CD4-positive, CD25-positive, alpha-beta regulatory T cell (primary cell): ENCODE measurements at regions not wholly inside any gene's neighbourhood (a gene's known extent, or its start where the extent isn't known, plus 50 kb on each side); places are given as distances from the start of the nearest gene placed in this dataset.

Source experiments
- ATAC-seq, 2 donors: fragments of 150-1000 bp; cut with Tn5 transposase; one replicate each; pipeline ENCODE4 v1.10.0; 2021; ENCODE audit warnings: low read depth in 2 of 2, moderate number of reproducible peaks in 2 of 2, moderate library complexity in 1 of 2
- DNase-seq, 3 donors: peaks; one replicate each; pipeline versions ENCODE4 v3.0.0 to v3.0.0-alpha.2; 2012 to 2022; ENCODE audit warnings: mixed read lengths in 1 of 3
- H3K27ac ChIP-seq: one replicate; pipeline ENCODE4 v1.7.0; 2013; ENCODE audit warnings: mild to moderate bottlenecking, low read length; ENCODE audit not compliant: insufficient read depth, poor library complexity, severe bottlenecking
- H3K27me3 ChIP-seq: one replicate; pipeline ENCODE4 v1.7.0; 2013; ENCODE audit warnings: low read length; ENCODE audit not compliant: control insufficient read depth, insufficient read depth
- H3K36me3 ChIP-seq: one replicate; pipeline ENCODE4 v1.7.0; 2013; ENCODE audit warnings: mild to moderate bottlenecking, low read length, moderate library complexity; ENCODE audit not compliant: control insufficient read depth, insufficient read depth
- H3K4me1 ChIP-seq: 2 replicates; pipeline ENCODE4 v1.7.0; 2013; ENCODE audit warnings: mild to moderate bottlenecking, low read length; ENCODE audit not compliant: insufficient read depth, control insufficient read depth, poor library complexity, severe bottlenecking
- H3K4me3 ChIP-seq: one replicate; pipeline ENCODE4 v1.7.0; 2013; ENCODE audit warnings: low read depth, mild to moderate bottlenecking, low read length, moderate library complexity
- H3K9me3 ChIP-seq, 2 experiments: 1 replicate in 1 of 2; 2 replicates in 1 of 2; pipeline ENCODE4 v1.7.0; 2013; ENCODE audit warnings: low read length in 2 of 2, mild to moderate bottlenecking in 1 of 2, moderate library complexity in 1 of 2; ENCODE audit not compliant: control insufficient read depth in 2 of 2
- H3K27ac Mint-ChIP-seq, 3 donors: one replicate each; pipeline ENCODE4 v1.8.0; 2020 to 2022; ENCODE audit warnings: mild to moderate bottlenecking in 3 of 3, mixed read lengths in 3 of 3, moderate library complexity in 2 of 3
- H3K27me3 Mint-ChIP-seq: one replicate; pipeline ENCODE4 v1.8.0; 2022; ENCODE audit warnings: mild to moderate bottlenecking, mixed read lengths
- H3K36me3 Mint-ChIP-seq: one replicate; pipeline ENCODE4 v1.8.0; 2020; ENCODE audit warnings: mixed read lengths
- H3K4me1 Mint-ChIP-seq, 4 donors: one replicate each; pipeline ENCODE4 v1.8.0; 2020 to 2022; ENCODE audit warnings: mixed read lengths in 4 of 4, mild to moderate bottlenecking in 1 of 4
- H3K4me3 Mint-ChIP-seq, 4 donors: one replicate each; pipeline ENCODE4 v1.8.0; 2020 to 2022; ENCODE audit warnings: mild to moderate bottlenecking in 4 of 4, mixed read lengths in 4 of 4, moderate library complexity in 3 of 4
- H3K9me3 Mint-ChIP-seq, 7 donors: one replicate each; pipeline ENCODE4 v1.8.0; 2020 to 2022; ENCODE audit warnings: mixed read lengths in 7 of 7, mild to moderate bottlenecking in 3 of 7, moderate library complexity in 2 of 7

GRCh38 chr21:41064951-41065350 is 103.0 kb upstream of the BACE2 start:
- Mint-ChIP-seq H3K4me3 (no peak overlapping the region), H3K27me3 (peaks cover 10% of the 10 kb centered on the region), H3K27ac (no peak overlapping the region), H3K9me3 (peaks cover 0 to 7% (median 1%) of the 10 kb centered on the region in 7 donors), H3K4me1 (peaks cover 0 to 14% (median under 1%) of the 10 kb centered on the region in 4 donors), H3K36me3 (no peaks in the 10 kb centered on the region)
- Histone ChIP-seq H3K36me3 (no peaks in the 10 kb centered on the region), H3K4me3 (no peak overlapping the region), H3K27ac (no peak overlapping the region), H3K9me3 (no peaks in the 10 kb centered on the region), H3K27me3 (no peaks in the 10 kb centered on the region), H3K4me1 (peaks cover 6% of the 10 kb centered on the region)
- no peak for DNase-seq
- ATAC-seq: no peak

GRCh38 chr21:41065539-41065938 is 102.4 kb upstream of the BACE2 start:
- Mint-ChIP-seq H3K27me3 (peaks cover 10% of the 10 kb centered on the region), H3K27ac (no peak overlapping the region), H3K4me3 (no peak overlapping the region), H3K36me3 (no peaks in the 10 kb centered on the region), H3K4me1 (peaks cover 0 to 14% (median under 1%) of the 10 kb centered on the region in 4 donors), H3K9me3 (peaks cover 0 to 7% (median 0%) of the 10 kb centered on the region in 7 donors)
- no peak overlapping the region for H3K27ac ChIP-seq
- H3K36me3 ChIP-seq: no peaks in the 10 kb centered on the region
- no peak for DNase-seq
- no peak overlapping the region for H3K4me3 ChIP-seq
- no peak for ATAC-seq
- H3K27me3 ChIP-seq: no peaks in the 10 kb centered on the region
- no peaks in the 10 kb centered on the region for H3K9me3 ChIP-seq
- H3K4me1 ChIP-seq: peaks cover 6% of the 10 kb centered on the region

- H3K36me3 Mint-ChIP-seq: no peaks in the 10 kb centered on the region
- H3K27me3 ChIP-seq: no peaks in the 10 kb centered on the region
- no peaks in the 10 kb centered on the region for H3K36me3 ChIP-seq
- peaks cover 0 to 3% (median 0%) of the 10 kb centered on the region in 7 donors for H3K9me3 Mint-ChIP-seq
- no peaks in the 10 kb centered on the region for H3K9me3 ChIP-seq
- no peak overlapping the region for H3K4me3 Mint-ChIP-seq
- H3K4me1 Mint-ChIP-seq: peaks cover 0 to 14% (median under 1%) of the 10 kb centered on the region in 4 donors
- DNase-seq (no peak), ATAC-seq (no peak)
- no peak overlapping the region for H3K27ac ChIP-seq
- no peak overlapping the region for H3K4me3 ChIP-seq
- H3K27me3 Mint-ChIP-seq: peaks cover 10% of the 10 kb centered on the region
- H3K4me1 ChIP-seq: peaks cover 6% of the 10 kb centered on the region
- H3K27ac Mint-ChIP-seq: no peak overlapping the region
Observed at GRCh38 chr21:41066086-41066938, 101.6 kb upstream of the BACE2 start.

- Mint-ChIP-seq H3K9me3 (peaks cover 0 to 3% (median 0%) of the 10 kb centered on the region in 7 donors), H3K4me1 (peaks cover 0 to 14% (median under 1%) of the 10 kb centered on the region in 4 donors), H3K27ac (no peak overlapping the region), H3K4me3 (no peak overlapping the region), H3K27me3 (peaks cover 10% of the 10 kb centered on the region), H3K36me3 (no peaks in the 10 kb centered on the region)
- no peak for ATAC-seq
- DNase-seq: no peak
- H3K4me3 ChIP-seq: no peak overlapping the region
- H3K9me3 ChIP-seq: no peaks in the 10 kb centered on the region
- H3K36me3 ChIP-seq: no peaks in the 10 kb centered on the region
- no peak overlapping the region for H3K27ac ChIP-seq
- peaks cover 6% of the 10 kb centered on the region for H3K4me1 ChIP-seq
- no peaks in the 10 kb centered on the region for H3K27me3 ChIP-seq
Observed at GRCh38 chr21:41067709-41068108, 100.3 kb upstream of the BACE2 start.

- Mint-ChIP-seq H3K36me3 (no peaks in the 10 kb centered on the region), H3K4me3 (peak overlapping the region in 2 of 4 donors; percentile 76 to 85), H3K4me1 (peaks cover 0 to 14% (median under 1%) of the 10 kb centered on the region in 4 donors), H3K27me3 (peaks cover 10% of the 10 kb centered on the region), H3K9me3 (peaks cover 0 to 3% (median 0%) of the 10 kb centered on the region in 7 donors), H3K27ac (peak overlapping the region in 1 of 3 donors; percentile 12)
- Histone ChIP-seq H3K4me1 (peaks cover 6% of the 10 kb centered on the region), H3K36me3 (no peaks in the 10 kb centered on the region), H3K27ac (no peak overlapping the region), H3K9me3 (no peaks in the 10 kb centered on the region), H3K4me3 (no peak overlapping the region), H3K27me3 (no peaks in the 10 kb centered on the region)
- DNase-seq: no peak
- ATAC-seq: no peak
Observed at GRCh38 chr21:41068496-41068895, 99.5 kb upstream of the BACE2 start.

- Mint-ChIP-seq H3K4me3 (peak overlapping the region in 3 of 4 donors; percentile 76 to 86 (median 85)), H3K9me3 (peaks cover 0 to 3% (median 0%) of the 10 kb centered on the region in 7 donors), H3K4me1 (peaks cover 0 to 14% (median under 1%) of the 10 kb centered on the region in 4 donors), H3K27me3 (peaks cover 10% of the 10 kb centered on the region), H3K36me3 (no peaks in the 10 kb centered on the region), H3K27ac (no peak overlapping the region)
- DNase-seq: peak; percentile 13 to 58 (median 19)
- ATAC-seq: peak; percentile 25 to 52
- H3K4me3 ChIP-seq: no peak overlapping the region
- H3K27ac ChIP-seq: no peak overlapping the region
- H3K9me3 ChIP-seq: no peaks in the 10 kb centered on the region
- peaks cover 6% of the 10 kb centered on the region for H3K4me1 ChIP-seq
- H3K36me3 ChIP-seq: no peaks in the 10 kb centered on the region
- no peaks in the 10 kb centered on the region for H3K27me3 ChIP-seq
Observed at GRCh38 chr21:41068967-41069642, 98.9 kb upstream of the BACE2 start.

- ATAC-seq (no peak), DNase-seq (no peak)
- H3K27me3 Mint-ChIP-seq: peaks cover 10% of the 10 kb centered on the region
- peaks cover 6% of the 10 kb centered on the region for H3K4me1 ChIP-seq
- no peaks in the 10 kb centered on the region for H3K36me3 Mint-ChIP-seq
- H3K9me3 ChIP-seq: no peaks in the 10 kb centered on the region
- H3K9me3 Mint-ChIP-seq: peaks cover 0 to 3% (median 0%) of the 10 kb centered on the region in 7 donors
- no peak overlapping the region for H3K27ac ChIP-seq
- H3K4me1 Mint-ChIP-seq: peaks cover 0 to 14% (median under 1%) of the 10 kb centered on the region in 4 donors
- H3K4me3 ChIP-seq: no peak overlapping the region
- no peaks in the 10 kb centered on the region for H3K36me3 ChIP-seq
- H3K4me3 Mint-ChIP-seq: no peak overlapping the region
- no peaks in the 10 kb centered on the region for H3K27me3 ChIP-seq
- no peak overlapping the region for H3K27ac Mint-ChIP-seq
Observed at GRCh38 chr21:41070284-41070683, 97.7 kb upstream of the BACE2 start.
